ENCODE measurements at regions not wholly inside any gene's neighbourhood (a gene's known extent, or its start where the extent isn't known, plus 50 kb on each side); places are given as distances from the start of the nearest gene placed in this dataset.
"Not testable (repeated sequence)": the region's sequence is repeated elsewhere in the genome, so short reads cannot be mapped to it uniquely, and the experiment has no call there.

DNA sequence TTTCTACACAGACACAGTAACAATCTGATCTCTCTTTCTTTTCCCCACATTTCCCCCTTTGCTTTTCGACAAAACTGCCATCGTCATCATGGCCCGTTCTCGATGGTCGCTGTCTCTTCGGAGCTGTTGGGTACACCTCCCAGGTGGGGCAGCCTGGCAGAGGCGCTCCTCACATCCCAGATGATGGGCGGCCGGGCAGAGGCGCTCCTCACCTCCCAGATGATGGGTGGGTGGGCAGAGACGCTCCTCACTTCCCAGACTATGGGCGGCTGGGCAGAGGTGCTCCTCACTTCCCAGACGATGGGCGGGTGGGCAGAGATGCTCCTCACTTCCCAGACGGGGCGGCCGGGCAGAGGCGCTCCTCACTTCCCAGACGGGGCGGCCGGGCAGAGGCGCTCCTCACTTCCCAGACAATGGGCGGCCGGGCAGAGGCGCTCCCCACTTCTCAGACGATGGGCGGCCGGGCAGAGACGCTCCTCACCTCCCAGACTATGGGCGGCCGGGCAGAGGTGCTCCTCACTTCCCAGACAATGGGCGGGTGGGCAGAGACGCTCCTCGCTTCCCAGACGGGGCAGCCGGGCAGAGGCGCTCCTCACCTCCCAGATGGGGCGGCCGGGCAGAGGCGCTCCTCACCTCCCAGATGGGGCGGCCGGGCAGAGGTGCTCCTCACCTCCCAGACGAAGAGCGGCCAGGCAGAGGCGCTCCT lies 140.7 kb downstream of the SMC2 start:
- H3K9me3 ChIP-seq (ENCODE audit: control insufficient read depth in 1 of 2, insufficient read depth in 1 of 2, low read depth in 1 of 2, low read length in 2 of 2); H3K4me2 ChIP-seq (ENCODE audit: low read length); H3K4me3 ChIP-seq (replicated peaks in 1 of 2; ENCODE audit: low read depth in 1 of 2, low read length in 2 of 2); H3K27ac ChIP-seq (ENCODE audit: low read depth, low read length); BruUV-seq (replicated peaks); H3K4me1 ChIP-seq (ENCODE audit: control insufficient read depth in 1 of 2, insufficient read depth in 2 of 2, low read length in 2 of 2); H3K9ac ChIP-seq (ENCODE audit: low read length); H3K79me2 ChIP-seq (ENCODE audit: insufficient read depth, low read length); H3K27me3 ChIP-seq (ENCODE audit: insufficient read depth, low read length); H3K36me3 ChIP-seq (ENCODE audit: control insufficient read depth in 1 of 2, insufficient read depth in 2 of 2, low read length in 2 of 2); RAD21 ChIA-PET (ENCODE audit: low non-redundant PET in 1 of 2, low total read pairs in 2 of 2, uncharacterized antibody in 2 of 2, unreplicated experiment in 2 of 2); H2AFZ ChIP-seq (ENCODE audit: low read depth, low read length, poor library complexity, severe bottlenecking); H4K20me1 ChIP-seq (ENCODE audit: insufficient read depth); H3K9me2 ChIP-seq (ENCODE audit: insufficient read depth); CTCF ChIA-PET; POLR2A ChIA-PET; DNase-seq (ENCODE audit: low read depth, low spot score); ATAC-seq; intact Hi-C loops (cut with micrococcal nuclease): not testable (repeated sequence)

DNA sequence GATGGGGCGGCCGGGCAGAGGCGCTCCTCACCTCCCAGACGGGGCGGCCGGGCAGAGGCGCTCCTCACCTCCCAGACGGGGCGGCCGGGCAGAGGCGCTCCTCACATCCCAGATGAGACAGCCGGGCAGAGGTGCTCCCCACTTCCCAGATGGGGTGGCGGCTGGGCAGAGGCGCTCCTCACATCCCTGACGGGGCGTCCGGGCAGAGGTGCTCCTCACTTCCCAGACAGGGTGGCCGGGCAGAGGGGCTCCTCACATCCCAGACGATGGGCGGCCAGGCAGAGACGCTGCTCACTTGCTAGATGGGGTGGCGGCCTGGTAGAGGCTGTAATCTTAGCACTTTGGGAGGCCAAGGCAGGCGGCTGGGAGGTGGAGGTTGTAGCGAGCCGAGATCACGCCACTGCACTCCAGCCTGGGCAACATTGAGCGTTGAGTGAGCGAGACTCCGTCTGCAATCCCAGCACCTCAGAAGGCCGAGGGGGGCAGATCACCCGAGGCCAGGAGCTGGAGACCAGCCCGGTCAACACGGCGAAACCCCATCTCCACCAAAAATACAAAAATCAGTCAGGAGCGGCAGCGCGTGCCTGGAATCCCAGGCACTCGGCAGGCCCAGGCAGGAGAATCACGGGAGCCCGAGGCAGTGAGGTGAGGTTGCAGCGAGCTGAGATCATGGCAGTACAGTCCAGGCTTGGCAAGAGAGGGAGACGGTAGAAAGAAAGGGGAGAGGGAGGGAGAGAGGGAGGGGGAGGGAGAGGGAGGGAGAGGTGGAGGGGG lies 141.4 kb downstream of the SMC2 start:
- H3K27me3 ChIP-seq (ENCODE audit: insufficient read depth, low read length); POLR2A ChIA-PET; H2AFZ ChIP-seq (ENCODE audit: low read depth, low read length, poor library complexity, severe bottlenecking); H3K9me2 ChIP-seq (ENCODE audit: insufficient read depth); H3K9ac ChIP-seq (ENCODE audit: low read length); BruUV-seq (replicated peaks); H3K9me3 ChIP-seq (ENCODE audit: control insufficient read depth in 1 of 2, insufficient read depth in 1 of 2, low read depth in 1 of 2, low read length in 2 of 2); CTCF ChIA-PET; H3K4me2 ChIP-seq (ENCODE audit: low read length); H3K79me2 ChIP-seq (ENCODE audit: insufficient read depth, low read length); ATAC-seq; H3K27ac ChIP-seq (ENCODE audit: low read depth, low read length); H3K4me1 ChIP-seq (ENCODE audit: control insufficient read depth in 1 of 2, insufficient read depth in 2 of 2, low read length in 2 of 2); RAD21 ChIA-PET (ENCODE audit: low non-redundant PET in 1 of 2, low total read pairs in 2 of 2, uncharacterized antibody in 2 of 2, unreplicated experiment in 2 of 2); intact Hi-C loops (cut with micrococcal nuclease); H4K20me1 ChIP-seq (ENCODE audit: insufficient read depth); H3K4me3 ChIP-seq (replicated peaks in 1 of 2; ENCODE audit: low read depth in 1 of 2, low read length in 2 of 2); DNase-seq (ENCODE audit: low read depth, low spot score); H3K36me3 ChIP-seq (ENCODE audit: control insufficient read depth in 1 of 2, insufficient read depth in 2 of 2, low read length in 2 of 2): not testable (repeated sequence)

- no peaks in the 10 kb centered on the region for H4K20me1 ChIP-seq (ENCODE audit: insufficient read depth)
- DNase-seq (ENCODE audit: low read depth, low spot score) (no peak), ATAC-seq (no peak)
- no peaks in the 10 kb centered on the region for H3K79me2 ChIP-seq (ENCODE audit: insufficient read depth, low read length)
- RAD21 ChIA-PET (ENCODE audit: low non-redundant PET in 1 of 2, low total read pairs in 2 of 2, uncharacterized antibody in 2 of 2, unreplicated experiment in 2 of 2), result no interaction called here
- H3K4me2 ChIP-seq (ENCODE audit: low read length), result no peak overlapping the region
- H3K36me3 ChIP-seq (ENCODE audit: control insufficient read depth in 1 of 2, insufficient read depth in 2 of 2, low read length in 2 of 2), result no peaks in the 10 kb centered on the region
- intact Hi-C loops (cut with micrococcal nuclease), result no loop called here
- no peak overlapping the region for H3K4me3 ChIP-seq (replicated peaks in 1 of 2; ENCODE audit: low read depth in 1 of 2, low read length in 2 of 2)
- BruUV-seq (replicated peaks), result no TSS peak
- TF ChIP-seq EZH2phosphoT487 (IDR thresholded peaks at IDR 0.05; ENCODE audit: borderline replicate concordance) (no peak), RAD21 (IDR thresholded peaks at IDR 0.05; ENCODE audit: low read depth) (no peak)
- TF ChIP-seq, protein P1, sequence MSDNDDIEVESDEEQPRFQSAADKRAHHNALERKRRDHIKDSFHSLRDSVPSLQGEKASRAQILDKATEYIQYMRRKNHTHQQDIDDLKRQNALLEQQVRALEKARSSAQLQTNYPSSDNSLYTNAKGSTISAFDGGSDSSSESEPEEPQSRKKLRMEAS (IDR thresholded peaks at IDR 0.05), result no peak
- H3K9ac ChIP-seq (ENCODE audit: low read length), result no peak overlapping the region
- CTCF ChIA-PET, result no interaction called here
- H3K9me3 ChIP-seq (ENCODE audit: control insufficient read depth in 1 of 2, insufficient read depth in 1 of 2, low read depth in 1 of 2, low read length in 2 of 2), result no peaks in the 10 kb centered on the region
- POLR2A ChIA-PET, result no interaction called here
- no peak overlapping the region for H2AFZ ChIP-seq (ENCODE audit: low read depth, low read length, poor library complexity, severe bottlenecking)
- H3K27me3 ChIP-seq (ENCODE audit: insufficient read depth, low read length), result peaks cover 9% of the 10 kb centered on the region
- H3K27ac ChIP-seq (ENCODE audit: low read depth, low read length), result no peak overlapping the region
- H3K9me2 ChIP-seq (ENCODE audit: insufficient read depth), result no peaks in the 10 kb centered on the region
- no peaks in the 10 kb centered on the region for H3K4me1 ChIP-seq (ENCODE audit: control insufficient read depth in 1 of 2, insufficient read depth in 2 of 2, low read length in 2 of 2)
Observed at GRCh38 chr9:104238668-104239067, 144.6 kb downstream of the SMC2 start.

Data from HCT116 (cell line).